Activated CD8-positive, alpha-beta memory T cell treated with anti-CD3 and anti-CD28 coated beads, Interleukin-2, amount 50 U/mL, for 1 hour (primary cell): ENCODE measurements at regions not wholly inside any gene's neighbourhood (a gene's known extent, or its start where the extent isn't known, plus 50 kb on each side); places are given as distances from the start of the nearest gene placed in this dataset.
"Not testable (repeated sequence)": the region's sequence is repeated elsewhere in the genome, so short reads cannot be mapped to it uniquely, and the experiment has no call there.

Experiments
- DNase-seq: peaks from one replicate; pipeline ENCODE4 v3.0.0-alpha.2; 2020; ENCODE audit errors: extremely low read depth

- no peak for DNase-seq
Observed at GRCh38 chr4:141458501-141458900, 177.9 kb upstream of the IL15 start.

GRCh38 chr4:141459020-141459419 lies 177.4 kb upstream of the IL15 start:
- no peak for DNase-seq

- no peak for DNase-seq
Observed at GRCh38 chr4:141462361-141462760, 174.0 kb upstream of the IL15 start.

- DNase-seq, result no peak
Observed at GRCh38 chr4:141463678-141464077, 172.7 kb upstream of the IL15 start.

DNA sequence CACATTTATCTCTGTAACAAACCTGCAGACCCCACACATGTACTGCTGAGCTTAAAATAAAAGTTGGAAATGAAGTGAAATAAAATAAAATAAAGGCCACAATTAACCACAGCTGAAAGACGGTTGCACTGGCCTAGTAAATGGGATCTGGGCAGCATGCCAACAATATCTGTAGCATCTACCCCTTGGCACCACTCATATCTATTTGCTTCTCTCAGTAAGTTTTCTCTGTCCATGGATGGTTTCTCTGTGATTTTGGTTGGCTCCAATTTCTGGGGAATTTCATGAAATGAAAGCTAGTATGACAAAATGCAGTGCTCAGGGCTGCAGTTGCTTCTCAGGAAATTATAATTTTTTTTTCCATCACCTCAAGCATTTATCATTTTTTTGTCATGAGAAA lies 172.0 kb upstream of the IL15 start:
- no peak for DNase-seq

GRCh38 chr4:141465171-141465570 lies 171.2 kb upstream of the IL15 start:
- DNase-seq, result no peak

- DNase-seq, result no peak
Observed at GRCh38 chr4:141467225-141467624, 169.2 kb upstream of the IL15 start.

GRCh38 chr4:141469392-141469791 lies 167.0 kb upstream of the IL15 start:
- DNase-seq, result no peak

DNA sequence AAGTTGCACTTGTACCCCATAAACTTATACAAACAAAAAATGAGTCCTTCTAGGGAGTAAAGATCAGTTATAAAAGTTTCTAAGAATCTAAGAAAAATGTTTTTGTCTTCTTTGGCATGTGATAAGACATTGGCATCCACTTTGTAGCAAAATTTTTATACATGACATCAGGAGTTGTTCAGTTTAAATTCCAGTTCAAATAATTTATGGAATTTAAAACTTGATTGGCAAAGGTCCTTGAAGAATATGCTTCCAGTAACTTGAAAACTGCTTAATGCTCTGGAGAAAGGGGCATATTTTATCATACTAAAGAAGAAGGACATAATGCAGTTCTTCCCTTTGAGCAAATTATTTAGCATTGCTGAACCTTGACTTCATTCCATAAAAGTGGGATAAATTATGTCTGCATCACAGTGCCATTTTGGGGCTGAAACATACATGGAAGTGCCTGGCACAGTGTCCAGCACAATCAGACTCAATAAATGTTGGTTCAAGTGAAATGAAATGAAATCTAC lies 163.3 kb upstream of the IL15 start:
- DNase-seq, result no peak

GRCh38 chr4:141473952-141474351 lies 162.4 kb upstream of the IL15 start:
- no peak for DNase-seq

- DNase-seq, result no peak
Observed at GRCh38 chr4:141480950-141481349, 155.4 kb upstream of the IL15 start.

GRCh38 chr4:141484298-141484697 lies 152.1 kb upstream of the IL15 start:
- not testable (repeated sequence) for DNase-seq

DNA sequence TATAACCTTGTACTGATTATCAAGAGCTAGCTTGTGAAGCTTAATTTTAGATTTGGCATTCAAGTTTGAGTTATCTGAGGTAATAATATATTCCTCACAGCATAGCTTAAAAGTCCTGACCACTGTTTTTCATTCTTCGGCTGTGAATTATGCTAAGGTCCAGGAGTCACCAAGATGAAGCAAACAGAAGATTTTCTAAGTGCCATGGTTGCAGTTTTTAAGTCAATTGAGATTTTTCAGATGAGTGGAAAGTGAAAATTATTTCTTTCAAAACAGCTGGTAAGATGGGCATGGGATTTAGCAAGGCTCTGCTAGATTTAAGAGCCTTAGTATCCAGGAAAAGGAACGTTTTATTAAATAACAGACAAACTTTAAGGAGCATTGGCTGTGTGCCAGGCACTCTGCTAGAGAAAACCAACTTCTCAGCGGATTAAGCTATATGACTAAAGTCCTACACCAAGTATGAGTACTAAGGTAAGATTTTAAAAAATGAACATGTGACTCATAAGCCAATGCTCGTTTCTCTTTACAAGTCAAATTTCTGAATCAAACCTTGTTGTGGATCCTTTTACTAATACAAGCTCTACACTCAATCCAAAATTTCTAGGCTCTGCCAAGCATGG lies 149.9 kb upstream of the IL15 start:
- DNase-seq, result no peak

GRCh38 chr4:141497627-141498026 lies 138.8 kb upstream of the IL15 start:
- no peak for DNase-seq

DNA sequence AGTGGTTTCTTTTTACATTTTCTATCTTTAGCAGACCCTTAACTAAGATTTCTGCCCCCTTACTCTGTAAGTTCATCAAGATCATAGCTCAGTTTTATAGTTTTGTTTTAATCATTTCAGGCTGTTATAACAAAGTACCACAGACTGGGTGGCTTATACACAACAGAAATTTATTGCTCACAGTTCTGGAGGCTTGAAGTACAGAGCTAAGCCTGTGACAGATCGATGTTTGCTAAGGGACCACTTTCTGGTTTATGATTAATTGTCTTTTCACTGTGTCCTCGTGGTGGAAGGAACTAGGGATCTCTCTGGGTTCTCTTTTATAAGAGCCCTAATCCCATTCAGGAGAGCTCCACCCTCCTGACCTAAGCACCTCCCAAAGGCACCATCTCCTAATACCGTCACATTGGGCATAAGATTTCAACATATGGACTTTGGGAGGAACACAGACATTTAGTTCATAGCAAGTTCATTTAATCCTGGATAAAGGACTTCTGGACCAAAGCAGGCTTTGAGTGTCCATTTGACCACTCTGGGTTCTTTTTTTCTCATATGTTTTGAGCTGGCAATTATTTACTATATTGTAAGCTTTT lies 137.0 kb upstream of the IL15 start:
- DNase-seq, result no peak

DNA sequence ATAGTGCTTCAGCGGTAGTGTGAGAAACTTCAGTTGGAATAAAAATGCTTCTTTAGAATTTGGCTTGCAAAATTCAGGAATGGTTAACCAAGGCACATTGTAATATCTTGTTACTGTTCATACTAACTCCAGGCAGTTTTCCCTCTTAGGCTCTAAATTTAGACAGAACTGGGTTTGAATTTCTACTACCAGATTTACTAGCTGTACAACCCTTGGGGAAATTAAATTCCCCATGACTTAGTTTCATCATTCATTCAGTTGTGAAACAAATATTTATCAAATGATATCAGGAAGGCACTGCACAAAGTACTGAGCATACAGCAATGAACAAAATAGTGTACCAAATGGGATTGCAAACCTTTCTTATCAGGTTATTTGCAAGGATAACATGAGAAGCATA lies 135.0 kb upstream of the IL15 start:
- DNase-seq, result no peak

DNA sequence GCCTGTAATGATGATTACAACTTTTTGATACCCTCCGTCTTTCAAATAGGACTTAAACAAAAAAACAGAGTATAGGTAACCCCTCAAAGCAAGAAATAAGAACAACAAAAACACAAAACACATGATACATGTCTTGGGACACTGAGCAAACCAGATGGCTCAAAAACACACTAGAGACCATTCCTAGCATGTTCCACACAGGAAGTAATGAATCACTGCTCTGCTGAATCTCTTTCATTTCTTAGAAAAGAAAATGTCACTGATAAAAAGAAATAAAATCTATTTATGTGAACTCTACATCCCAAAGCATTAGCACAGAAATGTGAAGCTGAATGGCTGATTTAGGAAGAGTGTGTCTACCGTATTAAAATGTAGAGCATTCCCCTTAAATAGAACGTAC lies 134.5 kb upstream of the IL15 start:
- no peak for DNase-seq

DNA sequence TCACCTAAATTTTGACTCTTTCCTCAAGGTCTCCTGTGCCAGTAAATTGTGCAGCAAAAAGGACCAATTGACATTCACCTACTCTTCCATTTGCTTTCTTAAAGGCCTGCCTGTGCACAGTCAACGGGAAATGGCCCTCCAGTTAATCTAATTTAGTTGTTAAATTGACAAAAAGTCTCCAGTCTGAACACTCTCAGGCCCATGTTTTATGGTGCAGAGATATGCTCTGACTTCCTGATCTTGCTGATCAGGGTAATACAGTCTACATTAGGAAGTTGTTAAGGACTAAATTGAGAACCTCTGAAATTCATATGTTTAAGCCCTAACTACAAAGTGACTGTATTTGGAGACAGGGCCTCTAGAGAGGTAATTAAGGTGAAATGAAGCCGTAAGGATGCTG lies 133.6 kb upstream of the IL15 start:
- DNase-seq, result no peak

- DNase-seq, result no peak
Observed at GRCh38 chr4:141503260-141503659, 133.1 kb upstream of the IL15 start.

- no peak for DNase-seq
Observed at GRCh38 chr4:141511055-141511454, 125.3 kb upstream of the IL15 start.

GRCh38 chr4:141513866-141514265 lies 122.5 kb upstream of the IL15 start:
- DNase-seq, result no peak

- no peak for DNase-seq
Observed at GRCh38 chr4:141518222-141518621, 118.2 kb upstream of the IL15 start.

GRCh38 chr4:141524116-141524515 lies 112.3 kb upstream of the IL15 start:
- DNase-seq, result no peak

GRCh38 chr4:141524841-141525240 lies 111.5 kb upstream of the IL15 start:
- DNase-seq, result no peak
